BE2C (cell line): ENCODE measurements at regions not wholly inside any gene's neighbourhood (a gene's known extent, or its start where the extent isn't known, plus 50 kb on each side); places are given as distances from the start of the nearest gene placed in this dataset.
"Not testable (repeated sequence)": the region's sequence is repeated elsewhere in the genome, so short reads cannot be mapped to it uniquely, and the experiment has no call there.

Experiments used
- DNase-seq: peaks from one replicate; pipeline ENCODE4 v3.0.0-alpha.2; 2020
- H3K27me3 ChIP-seq: fragments of 250-450 bp; sonication (Bioruptor Pico); 2 replicates; pipeline ENCODE4 v1.5.1; 2020; ENCODE audit warnings: mild to moderate bottlenecking
- H3K36me3 ChIP-seq: fragments of 250-450 bp; sonication (Bioruptor Pico); 2 replicates; pipeline ENCODE4 v1.5.1; 2020; ENCODE audit warnings: mild to moderate bottlenecking
- H3K4me1 ChIP-seq: fragments of 250-450 bp; sonication (Bioruptor Pico); 2 replicates; pipeline ENCODE4 v1.5.1; 2020
- H3K4me3 ChIP-seq: 2 replicates; pipeline ENCODE4 v1.5.1; 2011; ENCODE audit warnings: low read depth, low read length
- H3K9me3 ChIP-seq: fragments of 250-450 bp; sonication (Bioruptor Pico); 2 replicates; pipeline ENCODE4 v1.5.1; 2020
- TF ChIP-seq, protein P1 (sequence below): IDR thresholded peaks from 2 replicates; pipeline ENCODE4 v1.5.1; 2012; ENCODE audit warnings: mild to moderate bottlenecking, low read depth, low read length

DNA sequence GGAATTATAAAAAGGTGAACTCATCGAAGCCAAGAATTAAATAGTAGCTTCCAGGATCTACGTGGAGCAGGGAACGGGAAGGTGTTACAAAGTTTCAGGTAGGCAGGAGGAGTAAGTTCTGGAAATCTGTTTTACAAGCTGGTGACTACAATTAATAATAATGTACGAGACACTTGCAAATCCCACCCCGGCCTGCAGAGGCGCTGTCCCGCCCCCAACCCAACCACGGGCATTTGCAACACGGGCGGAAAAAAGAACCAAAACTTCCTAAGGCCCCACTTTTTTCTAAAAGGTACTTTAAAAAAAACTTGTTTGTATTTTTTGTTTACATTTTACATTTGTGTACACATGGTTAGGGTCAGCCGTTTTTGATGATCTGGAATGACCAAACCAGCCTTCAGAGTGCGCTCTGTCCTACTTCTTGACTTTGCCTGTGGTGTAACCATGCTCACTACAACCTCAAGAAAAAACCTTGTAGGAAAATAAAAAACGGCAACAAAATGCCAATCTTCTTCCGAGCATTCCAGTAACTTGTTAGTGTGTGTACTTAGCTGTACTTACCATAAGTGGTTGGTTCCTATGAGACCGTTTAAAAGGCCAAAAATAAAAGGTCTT is 449.6 kb upstream of the B3GAT1 start:
- Histone ChIP-seq H3K36me3 (no peaks in the 10 kb centered on the region), H3K27me3 (no peaks in the 10 kb centered on the region), H3K4me1 (peaks cover 5% of the 10 kb centered on the region), H3K9me3 (no peaks in the 10 kb centered on the region), H3K4me3 (no peak overlapping the region)
- TF ChIP-seq, protein P1, sequence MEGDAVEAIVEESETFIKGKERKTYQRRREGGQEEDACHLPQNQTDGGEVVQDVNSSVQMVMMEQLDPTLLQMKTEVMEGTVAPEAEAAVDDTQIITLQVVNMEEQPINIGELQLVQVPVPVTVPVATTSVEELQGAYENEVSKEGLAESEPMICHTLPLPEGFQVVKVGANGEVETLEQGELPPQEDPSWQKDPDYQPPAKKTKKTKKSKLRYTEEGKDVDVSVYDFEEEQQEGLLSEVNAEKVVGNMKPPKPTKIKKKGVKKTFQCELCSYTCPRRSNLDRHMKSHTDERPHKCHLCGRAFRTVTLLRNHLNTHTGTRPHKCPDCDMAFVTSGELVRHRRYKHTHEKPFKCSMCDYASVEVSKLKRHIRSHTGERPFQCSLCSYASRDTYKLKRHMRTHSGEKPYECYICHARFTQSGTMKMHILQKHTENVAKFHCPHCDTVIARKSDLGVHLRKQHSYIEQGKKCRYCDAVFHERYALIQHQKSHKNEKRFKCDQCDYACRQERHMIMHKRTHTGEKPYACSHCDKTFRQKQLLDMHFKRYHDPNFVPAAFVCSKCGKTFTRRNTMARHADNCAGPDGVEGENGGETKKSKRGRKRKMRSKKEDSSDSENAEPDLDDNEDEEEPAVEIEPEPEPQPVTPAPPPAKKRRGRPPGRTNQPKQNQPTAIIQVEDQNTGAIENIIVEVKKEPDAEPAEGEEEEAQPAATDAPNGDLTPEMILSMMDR, result peak; percentile 31
- DNase-seq, result no peak

DNA sequence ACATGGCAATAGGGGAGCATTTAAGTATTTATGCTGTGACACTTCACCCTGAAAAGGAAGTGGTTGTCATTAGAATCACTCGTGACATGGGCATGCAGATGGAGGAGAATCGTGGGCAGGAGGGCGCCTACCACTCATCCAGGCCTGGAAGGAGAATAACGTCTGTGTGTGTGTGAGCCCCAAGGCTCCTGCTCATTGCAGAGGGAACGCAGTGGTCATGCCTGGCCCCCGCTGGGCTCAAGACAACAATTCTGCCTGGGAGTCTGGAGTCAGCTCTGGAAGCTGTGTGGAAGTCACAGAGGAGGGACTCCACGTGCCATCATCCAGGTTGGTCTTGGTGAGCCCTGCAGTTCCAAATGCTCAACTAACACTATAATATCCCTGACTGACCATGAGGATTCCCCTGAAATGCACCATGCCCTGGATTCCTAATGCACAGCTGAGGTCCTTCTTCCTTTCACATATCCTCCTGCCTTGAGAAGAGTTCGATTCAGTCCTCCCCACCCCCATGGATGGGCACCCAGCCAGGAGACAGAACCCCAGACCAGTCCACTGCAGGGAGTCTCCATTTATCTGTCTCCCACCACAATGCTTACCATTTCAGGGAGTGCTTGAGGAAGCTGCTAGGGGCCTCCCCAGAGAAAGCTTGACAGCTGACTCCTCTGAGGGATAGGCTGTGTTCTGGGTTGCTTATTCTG is 446.9 kb upstream of the B3GAT1 start:
- Histone ChIP-seq H3K9me3 (no peaks in the 10 kb centered on the region), H3K27me3 (no peaks in the 10 kb centered on the region), H3K4me3 (no peak overlapping the region), H3K4me1 (no peaks in the 10 kb centered on the region), H3K36me3 (no peaks in the 10 kb centered on the region)
- TF ChIP-seq, protein P1, result no peak
- no peak for DNase-seq

DNA sequence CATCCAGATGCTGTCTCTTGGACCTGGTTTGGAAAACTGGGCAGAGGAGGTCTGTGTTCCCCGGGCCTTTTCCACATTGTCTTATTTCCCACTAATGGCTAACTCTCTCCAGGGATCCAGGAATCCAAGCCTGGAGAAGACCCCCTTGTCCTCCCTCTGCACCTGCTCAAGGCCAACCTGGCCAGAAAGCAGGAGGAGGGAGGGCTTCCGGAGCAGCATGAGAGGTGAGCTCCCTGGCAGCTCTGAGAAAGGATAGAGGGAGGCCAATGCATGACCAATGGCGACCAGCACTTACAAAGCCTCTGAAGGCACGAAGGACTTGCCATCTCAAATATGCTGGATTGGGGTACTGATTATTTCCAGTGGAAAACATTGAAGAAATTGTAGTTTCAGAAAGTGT is 445.0 kb upstream of the B3GAT1 start:
- no peak for DNase-seq
- TF ChIP-seq, protein P1, result no peak
- H3K27me3 ChIP-seq, result peaks cover 7% of the 10 kb centered on the region; the same call in 1 of the 2 replicates
- H3K4me3 ChIP-seq, result no peak overlapping the region
- no peaks in the 10 kb centered on the region for H3K9me3 ChIP-seq
- H3K36me3 ChIP-seq, result no peaks in the 10 kb centered on the region
- H3K4me1 ChIP-seq, result no peaks in the 10 kb centered on the region

DNA sequence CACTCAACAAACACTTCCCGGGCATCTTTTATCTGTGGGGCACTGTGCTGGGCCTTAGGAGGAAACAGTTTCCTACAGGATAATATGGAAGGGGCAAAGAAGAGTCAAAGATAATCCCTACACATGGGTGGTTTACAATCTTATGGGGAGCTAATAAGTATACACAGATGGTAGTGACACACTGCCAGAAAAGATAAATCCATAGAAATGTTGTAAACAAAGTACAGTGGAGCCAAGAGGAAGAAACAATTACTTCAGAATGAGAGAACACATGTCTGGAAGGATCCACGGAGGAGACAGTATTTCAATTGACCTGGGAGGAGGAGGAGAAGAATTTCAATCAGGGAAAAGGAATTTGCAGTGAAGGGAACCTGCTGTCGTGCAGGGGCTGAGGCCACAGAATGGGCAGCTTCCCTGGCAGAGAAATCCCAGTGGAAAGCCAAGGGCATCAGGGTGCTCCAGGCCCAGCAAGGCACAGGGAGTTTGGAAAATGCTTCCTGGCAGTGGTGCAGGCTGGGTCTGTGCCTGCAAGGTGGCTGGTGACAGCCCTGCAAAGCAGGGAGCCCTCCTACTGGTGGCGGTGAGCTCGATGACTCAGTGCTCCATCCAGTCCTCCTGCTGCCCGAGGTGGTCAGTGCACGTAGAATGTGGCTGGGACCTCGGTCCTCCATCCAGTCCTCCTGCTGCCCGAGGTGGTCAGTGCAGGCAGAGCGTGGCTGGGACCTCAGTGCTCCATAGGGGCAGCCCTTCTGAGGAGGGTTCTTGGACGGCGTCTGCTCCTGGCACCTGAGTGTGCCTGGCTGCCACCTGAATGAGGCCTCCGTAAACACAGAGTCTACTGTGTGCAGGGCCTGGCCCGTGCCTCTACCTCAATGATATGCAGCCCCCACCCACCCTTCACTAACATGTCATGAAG is 444.3 kb upstream of the B3GAT1 start:
- Histone ChIP-seq H3K27me3 (peaks cover 7% of the 10 kb centered on the region; the same call in 1 of the 2 replicates), H3K4me1 (no peaks in the 10 kb centered on the region), H3K36me3 (no peaks in the 10 kb centered on the region), H3K4me3 (no peak overlapping the region), H3K9me3 (no peaks in the 10 kb centered on the region)
- TF ChIP-seq, protein P1, result no peak
- DNase-seq, result no peak

DNA sequence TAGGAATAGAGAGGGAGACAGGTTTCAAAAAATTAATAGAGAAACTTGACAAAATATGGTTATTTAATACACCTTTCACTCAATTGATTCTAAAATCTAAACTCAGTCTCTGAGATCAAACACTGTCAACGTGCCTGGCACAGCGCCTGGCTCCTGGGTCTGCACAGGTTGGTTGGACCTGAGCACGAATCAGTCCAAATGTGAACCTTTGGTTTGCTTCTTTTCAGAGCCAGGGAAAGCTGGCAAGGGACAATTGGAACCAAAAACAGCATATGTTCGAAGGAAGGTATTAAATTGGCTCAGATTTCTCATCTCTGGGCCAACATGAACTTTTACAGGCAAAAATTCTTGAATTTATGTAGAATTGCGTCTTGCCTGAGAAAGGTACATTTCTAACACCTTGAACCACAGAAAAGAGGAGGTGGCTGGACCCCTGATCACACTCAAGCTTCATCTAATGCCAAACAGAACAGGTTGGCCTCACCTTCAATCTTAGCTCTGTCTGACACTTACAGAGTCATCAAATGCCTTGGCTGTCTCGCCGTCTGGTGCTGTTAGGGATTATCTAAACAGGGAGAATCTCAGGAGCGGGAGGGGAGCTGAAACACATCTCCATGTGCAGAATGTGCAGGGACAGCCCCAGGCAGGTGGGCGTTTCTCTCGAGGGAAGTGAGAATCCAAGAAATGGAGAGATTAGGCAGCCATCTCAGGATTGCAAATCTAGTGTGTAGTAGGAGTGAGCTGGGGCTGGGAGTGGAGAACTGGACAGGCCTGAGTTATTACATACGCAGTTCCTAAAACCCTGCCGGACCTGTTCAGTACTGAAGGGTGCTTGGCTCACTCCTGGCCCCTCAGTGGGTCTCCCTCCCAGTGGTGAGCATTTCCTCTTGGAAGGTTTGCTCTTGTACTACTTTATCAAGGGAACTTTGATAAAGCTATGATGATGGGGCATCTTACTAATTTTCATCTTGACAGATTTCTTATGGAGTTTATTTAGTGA is 442.2 kb upstream of the B3GAT1 start:
- DNase-seq, result no peak
- Histone ChIP-seq H3K36me3 (no peaks in the 10 kb centered on the region), H3K27me3 (peaks cover 7% of the 10 kb centered on the region; the same call in 1 of the 2 replicates), H3K9me3 (no peaks in the 10 kb centered on the region), H3K4me1 (no peaks in the 10 kb centered on the region), H3K4me3 (no peak overlapping the region)
- TF ChIP-seq, protein P1, result no peak

DNA sequence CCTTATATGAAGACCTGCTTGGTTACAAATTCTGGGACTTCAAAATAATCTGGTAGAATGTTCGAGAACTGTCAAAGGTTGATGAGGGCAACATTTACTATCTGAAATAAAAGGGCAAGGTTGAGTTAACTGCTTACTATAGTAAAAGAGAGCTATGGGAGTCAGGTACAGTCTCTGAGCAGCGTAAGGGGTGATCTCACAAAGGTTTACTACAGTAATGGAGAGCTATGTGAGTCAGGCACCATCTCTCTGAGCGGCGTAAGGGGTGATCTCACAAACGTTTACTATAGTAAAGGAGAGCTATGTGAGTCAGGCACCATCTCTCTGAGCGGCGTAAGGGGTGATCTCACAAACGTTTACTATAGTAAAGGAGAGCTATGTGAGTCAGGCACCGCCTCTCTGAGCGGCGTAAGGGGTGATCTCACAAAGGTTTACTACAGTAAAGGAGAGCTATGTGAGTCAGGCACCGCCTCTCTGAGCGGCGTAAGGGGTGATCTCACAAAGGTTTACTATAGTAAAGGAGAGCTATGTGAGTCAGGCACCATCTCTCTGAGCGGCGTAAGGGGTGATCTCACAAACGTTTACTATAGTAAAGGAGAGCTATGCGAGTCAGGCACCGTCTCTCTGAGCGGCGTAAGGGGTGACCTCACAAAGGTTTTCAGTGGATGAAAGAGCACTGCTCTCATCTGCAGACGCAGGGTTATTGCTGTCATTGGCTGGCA is 439.6 kb upstream of the B3GAT1 start:
- not testable (repeated sequence) for H3K9me3 ChIP-seq, H3K36me3 ChIP-seq, DNase-seq, H3K27me3 ChIP-seq, H3K4me3 ChIP-seq, H3K4me1 ChIP-seq
